ENCODE measurements at regions not wholly inside any gene's neighbourhood (a gene's known extent, or its start where the extent isn't known, plus 50 kb on each side); places are given as distances from the start of the nearest gene placed in this dataset.

- no peaks in the 10 kb centered on the region; the same call in 1 of the 2 replicates for H3K36me3 ChIP-seq
- no peak overlapping the region for H3K4me3 ChIP-seq (ENCODE audit: low read depth, low read length)
- DNase-seq = no peak
- no peak for TF ChIP-seq CTCF (IDR thresholded peaks at IDR 0.05; ENCODE audit: low read depth, low read length)
- H3K27ac ChIP-seq = no peak overlapping the region
- no peaks in the 10 kb centered on the region for H3K9me3 ChIP-seq (ENCODE audit: severe bottlenecking)
- H3K27me3 ChIP-seq (ENCODE audit: insufficient read depth, low read depth, severe bottlenecking) = no peaks in the 10 kb centered on the region
These were observed 102.6 kb upstream of the ROPN1 start for GRCh38 chr3:124094496-124094895.

- Histone ChIP-seq H3K4me3 (ENCODE audit: low read depth, low read length) (no peak overlapping the region), H3K27me3 (ENCODE audit: insufficient read depth, low read depth, severe bottlenecking) (no peaks in the 10 kb centered on the region)
- no peak for DNase-seq
These were observed 105.6 kb upstream of the ROPN1 start for GRCh38 chr3:124097362-124098131.

DNA sequence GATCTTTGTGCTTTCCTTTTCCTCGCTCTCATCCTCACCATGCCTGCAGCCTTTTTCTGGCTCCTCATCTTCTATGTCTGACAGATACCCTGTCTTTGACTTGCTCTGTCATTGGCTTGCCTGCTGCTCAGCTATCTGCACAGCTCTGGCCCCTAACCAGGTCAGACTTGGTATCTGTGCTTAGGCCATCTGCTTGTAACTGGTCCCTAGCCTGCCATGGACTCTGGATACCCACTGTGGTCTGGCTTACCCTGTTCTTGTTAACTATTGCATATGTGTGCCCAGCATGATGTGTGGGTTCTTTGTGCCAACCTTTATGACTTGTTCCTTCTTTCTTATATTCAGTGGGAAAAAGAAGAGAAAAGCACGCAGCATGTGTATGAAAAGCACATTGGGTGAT, 109.7 kb upstream of the ROPN1 start:
- no peaks in the 10 kb centered on the region for H3K9me3 ChIP-seq (ENCODE audit: severe bottlenecking)
- no peaks in the 10 kb centered on the region; the same call in 1 of the 2 replicates for H3K36me3 ChIP-seq
- no peaks in the 10 kb centered on the region for H3K27me3 ChIP-seq (ENCODE audit: insufficient read depth, low read depth, severe bottlenecking)
- no peak overlapping the region for H3K4me3 ChIP-seq (ENCODE audit: low read depth, low read length)
- no peak for DNase-seq
- H3K27ac ChIP-seq = no peak overlapping the region
- no peak for TF ChIP-seq CTCF (IDR thresholded peaks at IDR 0.05; ENCODE audit: low read depth, low read length)

More at GRCh38 chr3:124097362-124098131, 105.6 kb upstream of the ROPN1 start:
- no peak for TF ChIP-seq CTCF (IDR thresholded peaks at IDR 0.05; ENCODE audit: low read depth, low read length)
- Histone ChIP-seq H3K36me3 (no peaks in the 10 kb centered on the region; the same call in none of the 2 replicates), H3K9me3 (ENCODE audit: severe bottlenecking) (no peaks in the 10 kb centered on the region), H3K27ac (no peak overlapping the region)

DNA sequence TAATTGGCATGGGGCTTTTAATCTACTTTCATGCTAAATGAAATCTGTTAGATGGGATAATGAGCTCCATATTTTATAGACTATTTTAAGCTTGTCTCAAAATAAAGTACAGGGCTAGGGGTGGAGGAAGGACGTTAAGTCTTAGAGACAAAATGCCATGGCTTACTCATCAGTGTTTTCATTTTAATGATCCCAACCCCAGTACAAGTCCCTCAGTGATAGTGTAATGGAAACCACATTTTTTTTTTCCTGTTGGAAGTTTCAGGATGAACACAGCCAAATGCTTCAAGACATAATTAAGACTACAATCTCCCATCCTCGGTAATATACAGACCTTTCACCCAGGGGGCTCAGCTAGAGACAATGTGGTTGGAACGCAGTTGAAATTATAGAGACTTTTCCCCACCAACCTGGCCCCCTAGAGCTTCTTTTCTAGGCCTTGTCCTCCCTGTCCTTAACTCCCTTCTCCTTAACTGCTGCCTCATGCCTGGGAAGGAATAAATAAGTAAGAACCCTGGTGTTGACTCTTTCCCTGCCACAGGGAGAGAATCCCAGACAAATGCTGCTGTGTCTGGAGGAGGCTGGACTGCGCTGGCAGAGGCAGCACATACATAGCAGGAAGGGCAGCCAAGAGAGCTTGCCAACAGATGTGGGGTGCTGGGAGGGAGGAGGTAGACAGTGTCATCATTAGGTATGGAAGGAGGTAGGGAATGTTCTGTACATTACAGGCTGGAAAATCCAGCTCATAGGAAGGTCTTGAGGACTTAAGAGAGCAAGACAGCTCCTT, 115.4 kb upstream of the ROPN1 start:
- H3K4me3 ChIP-seq (ENCODE audit: low read depth, low read length) = no peak overlapping the region
- H3K9me3 ChIP-seq (ENCODE audit: severe bottlenecking) = no peaks in the 10 kb centered on the region
- no peak overlapping the region for H3K27ac ChIP-seq
- DNase-seq = no peak
- H3K36me3 ChIP-seq = no peaks in the 10 kb centered on the region
- H3K27me3 ChIP-seq (ENCODE audit: insufficient read depth, low read depth, severe bottlenecking) = no peaks in the 10 kb centered on the region
- TF ChIP-seq CTCF (IDR thresholded peaks at IDR 0.05; ENCODE audit: low read depth, low read length) = no peak

DNA sequence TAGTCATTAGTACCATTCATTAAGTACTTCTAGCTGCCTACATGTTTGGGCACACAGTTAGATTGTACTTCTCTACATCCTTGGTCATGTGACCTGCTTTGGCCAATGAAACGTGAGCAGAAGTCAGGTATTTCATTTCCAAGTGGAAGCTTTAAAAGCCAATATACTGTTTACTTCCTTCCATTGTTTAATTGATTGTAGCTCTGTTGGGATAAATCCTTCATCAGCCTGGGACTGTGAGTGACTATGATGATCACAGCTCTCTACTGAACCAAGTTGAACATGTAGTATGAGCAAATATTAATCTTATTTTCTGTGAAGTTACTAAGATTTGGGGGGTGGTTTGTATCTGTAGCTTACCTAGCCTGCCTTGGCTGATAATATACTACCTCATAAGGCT, 116.5 kb upstream of the ROPN1 start:
- Histone ChIP-seq H3K9me3 (ENCODE audit: severe bottlenecking) (no peaks in the 10 kb centered on the region), H3K36me3 (no peaks in the 10 kb centered on the region), H3K27ac (no peak overlapping the region), H3K4me3 (ENCODE audit: low read depth, low read length) (no peak overlapping the region), H3K27me3 (ENCODE audit: insufficient read depth, low read depth, severe bottlenecking) (no peaks in the 10 kb centered on the region)
- DNase-seq = no peak
- no peak for TF ChIP-seq CTCF (IDR thresholded peaks at IDR 0.05; ENCODE audit: low read depth, low read length)
